ENCODE measurements at regions not wholly inside any gene's neighbourhood (a gene's known extent, or its start where the extent isn't known, plus 50 kb on each side); places are given as distances from the start of the nearest gene placed in this dataset.
"Not testable (repeated sequence)": the region's sequence is repeated elsewhere in the genome, so short reads cannot be mapped to it uniquely, and the experiment has no call there.

- not testable (repeated sequence) for TF ChIP-seq POLR2A, CTCF (IDR thresholded peaks at IDR 0.05)
Measured at GRCh38 chr3:124348555-124348954, 356.6 kb upstream of the ROPN1 start.

All from thyroid gland (tissue), 4 donors.